ENCODE measurements at regions not wholly inside any gene's neighbourhood (a gene's known extent, or its start where the extent isn't known, plus 50 kb on each side); places are given as distances from the start of the nearest gene placed in this dataset.
"Not testable (repeated sequence)": the region's sequence is repeated elsewhere in the genome, so short reads cannot be mapped to it uniquely, and the experiment has no call there.

DNA sequence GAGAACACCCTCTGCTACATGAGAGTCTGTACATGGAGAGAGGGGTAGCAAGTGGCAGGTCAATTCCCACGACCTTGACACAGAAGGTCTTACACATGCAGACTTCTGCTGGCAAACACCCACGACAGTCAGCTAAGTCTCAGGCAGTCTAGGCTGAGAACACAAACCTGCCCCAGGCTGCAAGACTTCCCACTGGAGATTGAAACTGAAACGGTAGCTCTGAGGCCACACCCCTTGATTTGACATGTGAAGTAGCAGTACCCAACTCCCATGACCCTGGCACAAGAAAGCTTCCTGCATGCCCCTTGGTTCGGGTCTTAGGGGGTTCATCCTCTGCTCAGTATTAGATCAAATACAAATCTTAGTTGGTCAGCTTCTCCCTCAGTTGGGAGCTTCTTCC is 420.8 kb upstream of the NDN start:
- TF ChIP-seq, protein P1, sequence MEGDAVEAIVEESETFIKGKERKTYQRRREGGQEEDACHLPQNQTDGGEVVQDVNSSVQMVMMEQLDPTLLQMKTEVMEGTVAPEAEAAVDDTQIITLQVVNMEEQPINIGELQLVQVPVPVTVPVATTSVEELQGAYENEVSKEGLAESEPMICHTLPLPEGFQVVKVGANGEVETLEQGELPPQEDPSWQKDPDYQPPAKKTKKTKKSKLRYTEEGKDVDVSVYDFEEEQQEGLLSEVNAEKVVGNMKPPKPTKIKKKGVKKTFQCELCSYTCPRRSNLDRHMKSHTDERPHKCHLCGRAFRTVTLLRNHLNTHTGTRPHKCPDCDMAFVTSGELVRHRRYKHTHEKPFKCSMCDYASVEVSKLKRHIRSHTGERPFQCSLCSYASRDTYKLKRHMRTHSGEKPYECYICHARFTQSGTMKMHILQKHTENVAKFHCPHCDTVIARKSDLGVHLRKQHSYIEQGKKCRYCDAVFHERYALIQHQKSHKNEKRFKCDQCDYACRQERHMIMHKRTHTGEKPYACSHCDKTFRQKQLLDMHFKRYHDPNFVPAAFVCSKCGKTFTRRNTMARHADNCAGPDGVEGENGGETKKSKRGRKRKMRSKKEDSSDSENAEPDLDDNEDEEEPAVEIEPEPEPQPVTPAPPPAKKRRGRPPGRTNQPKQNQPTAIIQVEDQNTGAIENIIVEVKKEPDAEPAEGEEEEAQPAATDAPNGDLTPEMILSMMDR (IDR thresholded peaks at IDR 0.05): not testable (repeated sequence)
- TF ChIP-seq SIN3A (IDR thresholded peaks at IDR 0.05; ENCODE audit: borderline replicate concordance, insufficient read depth, low read depth, low read length); TCF7L2 (IDR thresholded peaks at IDR 0.05; ENCODE audit: low read depth, low read length); POLR2AphosphoS5 (IDR thresholded peaks at IDR 0.05; ENCODE audit: low read depth, low read length): not testable (repeated sequence)
- TF ChIP-seq, protein P2, sequence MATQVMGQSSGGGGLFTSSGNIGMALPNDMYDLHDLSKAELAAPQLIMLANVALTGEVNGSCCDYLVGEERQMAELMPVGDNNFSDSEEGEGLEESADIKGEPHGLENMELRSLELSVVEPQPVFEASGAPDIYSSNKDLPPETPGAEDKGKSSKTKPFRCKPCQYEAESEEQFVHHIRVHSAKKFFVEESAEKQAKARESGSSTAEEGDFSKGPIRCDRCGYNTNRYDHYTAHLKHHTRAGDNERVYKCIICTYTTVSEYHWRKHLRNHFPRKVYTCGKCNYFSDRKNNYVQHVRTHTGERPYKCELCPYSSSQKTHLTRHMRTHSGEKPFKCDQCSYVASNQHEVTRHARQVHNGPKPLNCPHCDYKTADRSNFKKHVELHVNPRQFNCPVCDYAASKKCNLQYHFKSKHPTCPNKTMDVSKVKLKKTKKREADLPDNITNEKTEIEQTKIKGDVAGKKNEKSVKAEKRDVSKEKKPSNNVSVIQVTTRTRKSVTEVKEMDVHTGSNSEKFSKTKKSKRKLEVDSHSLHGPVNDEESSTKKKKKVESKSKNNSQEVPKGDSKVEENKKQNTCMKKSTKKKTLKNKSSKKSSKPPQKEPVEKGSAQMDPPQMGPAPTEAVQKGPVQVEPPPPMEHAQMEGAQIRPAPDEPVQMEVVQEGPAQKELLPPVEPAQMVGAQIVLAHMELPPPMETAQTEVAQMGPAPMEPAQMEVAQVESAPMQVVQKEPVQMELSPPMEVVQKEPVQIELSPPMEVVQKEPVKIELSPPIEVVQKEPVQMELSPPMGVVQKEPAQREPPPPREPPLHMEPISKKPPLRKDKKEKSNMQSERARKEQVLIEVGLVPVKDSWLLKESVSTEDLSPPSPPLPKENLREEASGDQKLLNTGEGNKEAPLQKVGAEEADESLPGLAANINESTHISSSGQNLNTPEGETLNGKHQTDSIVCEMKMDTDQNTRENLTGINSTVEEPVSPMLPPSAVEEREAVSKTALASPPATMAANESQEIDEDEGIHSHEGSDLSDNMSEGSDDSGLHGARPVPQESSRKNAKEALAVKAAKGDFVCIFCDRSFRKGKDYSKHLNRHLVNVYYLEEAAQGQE (IDR thresholded peaks at IDR 0.05; ENCODE audit: insufficient read depth in 1 of 2, low read depth in 2 of 2, low read length in 1 of 2): not testable (repeated sequence)
